Choroid plexus epithelial cell (primary cell): ENCODE measurements at regions not wholly inside any gene's neighbourhood (a gene's known extent, or its start where the extent isn't known, plus 50 kb on each side); places are given as distances from the start of the nearest gene placed in this dataset.

ENCODE experiments used
- DNase-seq: peaks from one replicate; pipeline ENCODE4 v3.0.0-alpha.2; 2010; ENCODE audit warnings: low read depth
- H3K4me3 ChIP-seq: 2 replicates; pipeline ENCODE4 v1.5.1; 2011; ENCODE audit warnings: low read depth, mild to moderate bottlenecking, control low read depth, low read length, moderate library complexity
- TF ChIP-seq, protein P1 (sequence below): conservative IDR thresholded peaks from 2 replicates; pipeline ENCODE4 v1.5.1; 2011; ENCODE audit warnings: low read depth, mild to moderate bottlenecking, control low read depth, inconsistent platforms, low read length, moderate library complexity

DNA sequence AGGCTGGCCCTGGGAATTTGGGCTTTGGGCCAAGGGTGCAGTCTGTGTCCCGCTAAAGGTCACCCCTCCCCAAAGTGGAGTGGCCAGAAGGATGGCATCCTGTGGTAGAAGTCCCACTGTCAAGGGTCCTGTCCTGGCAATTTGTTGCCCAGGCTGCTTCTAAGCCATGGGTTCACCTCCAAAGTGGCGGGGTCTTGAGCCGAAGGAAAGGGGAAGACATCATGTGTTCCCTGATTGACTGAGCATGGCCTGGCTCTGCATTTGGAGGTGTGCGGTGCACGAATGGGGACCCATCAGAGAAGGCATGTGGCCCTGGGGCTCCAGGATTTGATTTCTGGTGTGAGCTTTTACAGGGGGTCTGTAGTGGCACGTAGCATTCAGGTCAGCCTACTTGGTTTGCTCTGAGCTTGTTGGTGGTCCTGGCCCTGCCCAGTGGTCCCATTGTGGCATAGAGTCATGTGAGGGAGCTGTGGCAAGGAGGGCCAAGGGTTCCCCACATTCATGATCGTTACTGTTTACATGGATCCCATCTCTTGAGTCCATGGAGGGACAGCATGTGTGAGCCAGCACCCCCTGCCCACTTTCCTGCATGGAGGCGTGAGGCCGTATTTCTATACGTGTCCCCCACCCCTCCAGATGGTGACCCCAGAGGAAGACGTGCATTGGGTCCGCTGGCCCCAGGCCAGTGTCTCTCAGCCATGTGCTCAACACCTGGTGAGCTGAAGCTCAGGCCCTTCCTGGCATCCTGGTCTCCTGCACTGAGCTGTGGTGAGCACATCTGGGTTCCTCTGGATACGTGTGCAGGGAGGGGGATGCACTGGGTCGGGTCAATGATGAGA is 225.1 kb downstream of the SNRPN start:
- no peak for DNase-seq
- no peak overlapping the region for H3K4me3 ChIP-seq
- TF ChIP-seq, protein P1, sequence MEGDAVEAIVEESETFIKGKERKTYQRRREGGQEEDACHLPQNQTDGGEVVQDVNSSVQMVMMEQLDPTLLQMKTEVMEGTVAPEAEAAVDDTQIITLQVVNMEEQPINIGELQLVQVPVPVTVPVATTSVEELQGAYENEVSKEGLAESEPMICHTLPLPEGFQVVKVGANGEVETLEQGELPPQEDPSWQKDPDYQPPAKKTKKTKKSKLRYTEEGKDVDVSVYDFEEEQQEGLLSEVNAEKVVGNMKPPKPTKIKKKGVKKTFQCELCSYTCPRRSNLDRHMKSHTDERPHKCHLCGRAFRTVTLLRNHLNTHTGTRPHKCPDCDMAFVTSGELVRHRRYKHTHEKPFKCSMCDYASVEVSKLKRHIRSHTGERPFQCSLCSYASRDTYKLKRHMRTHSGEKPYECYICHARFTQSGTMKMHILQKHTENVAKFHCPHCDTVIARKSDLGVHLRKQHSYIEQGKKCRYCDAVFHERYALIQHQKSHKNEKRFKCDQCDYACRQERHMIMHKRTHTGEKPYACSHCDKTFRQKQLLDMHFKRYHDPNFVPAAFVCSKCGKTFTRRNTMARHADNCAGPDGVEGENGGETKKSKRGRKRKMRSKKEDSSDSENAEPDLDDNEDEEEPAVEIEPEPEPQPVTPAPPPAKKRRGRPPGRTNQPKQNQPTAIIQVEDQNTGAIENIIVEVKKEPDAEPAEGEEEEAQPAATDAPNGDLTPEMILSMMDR, result no peak

DNA sequence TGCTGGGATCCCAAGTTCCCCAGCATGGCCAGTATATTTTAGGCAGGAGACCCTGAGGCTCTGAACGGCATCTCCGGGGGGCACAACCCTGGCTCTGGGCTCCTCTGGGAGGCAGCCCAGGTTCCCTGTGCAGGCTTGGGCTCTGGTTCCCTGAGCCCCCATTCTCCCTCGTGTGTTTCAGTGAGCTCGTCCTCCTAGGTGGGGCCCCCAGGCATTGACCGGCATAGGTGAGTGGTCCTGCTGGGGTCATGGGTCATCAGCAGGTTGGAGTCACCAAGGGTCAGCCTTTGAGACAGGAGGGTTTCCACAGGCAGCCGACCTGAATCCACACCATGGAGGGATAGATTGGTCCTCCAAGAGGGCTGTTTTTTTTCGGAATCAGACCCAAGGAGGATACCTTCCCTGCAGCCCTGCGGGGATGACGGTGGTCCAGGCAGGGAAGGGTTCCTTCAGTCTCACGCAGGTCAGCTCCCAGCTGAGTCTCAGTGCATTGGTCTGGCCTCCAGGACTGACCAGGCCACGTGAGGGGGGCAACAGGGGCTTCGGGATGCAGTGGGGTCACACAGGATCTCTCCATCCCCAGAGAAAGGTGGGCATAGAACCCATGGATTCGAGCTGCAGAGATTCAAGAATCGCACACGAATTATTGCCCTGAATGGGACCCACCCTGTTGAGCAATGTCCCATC is 226.0 kb downstream of the SNRPN start:
- no peak overlapping the region for H3K4me3 ChIP-seq
- TF ChIP-seq, protein P1, result no peak
- no peak for DNase-seq

DNA sequence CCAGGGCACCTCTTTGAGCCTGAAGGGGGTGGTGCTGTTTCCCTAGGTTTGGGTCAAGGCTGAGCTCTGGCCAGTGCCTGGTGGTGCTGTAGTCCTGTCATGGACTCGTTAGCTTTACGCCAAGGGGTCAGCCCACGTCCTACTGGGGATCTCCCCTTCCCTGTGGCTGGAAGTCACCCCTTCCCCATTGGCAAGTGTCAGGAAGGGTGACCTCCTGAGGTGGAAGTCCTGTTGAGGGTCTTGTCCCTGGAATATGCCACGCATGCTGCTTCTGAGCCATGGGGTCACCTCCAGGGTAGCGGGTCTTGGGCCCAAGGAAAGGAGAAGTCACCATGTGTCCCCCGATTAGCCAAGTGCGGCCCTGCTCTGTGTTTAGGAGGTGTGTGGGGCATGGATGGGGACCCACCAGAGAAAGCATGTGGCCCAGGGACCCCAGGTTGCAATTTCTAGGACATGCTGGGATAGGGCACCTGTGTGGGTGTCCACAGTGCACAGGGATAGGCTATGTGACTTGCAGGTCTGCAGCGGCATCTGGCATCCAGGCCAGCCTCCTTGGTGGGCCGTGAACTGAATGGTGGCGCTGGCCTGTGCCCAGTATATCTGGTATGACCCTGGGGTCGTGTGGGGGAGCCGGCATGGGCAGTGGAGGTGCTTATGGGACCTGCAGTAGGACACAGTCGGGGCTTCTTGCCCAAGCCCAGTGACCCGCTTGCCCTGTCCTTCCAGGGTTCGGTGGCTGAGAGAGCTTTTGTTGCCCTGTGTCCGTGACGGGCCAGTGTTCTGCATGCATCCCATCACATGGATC is 226.7 kb downstream of the SNRPN start:
- no peak overlapping the region for H3K4me3 ChIP-seq
- no peak for DNase-seq
- TF ChIP-seq, protein P1, result no peak

DNA sequence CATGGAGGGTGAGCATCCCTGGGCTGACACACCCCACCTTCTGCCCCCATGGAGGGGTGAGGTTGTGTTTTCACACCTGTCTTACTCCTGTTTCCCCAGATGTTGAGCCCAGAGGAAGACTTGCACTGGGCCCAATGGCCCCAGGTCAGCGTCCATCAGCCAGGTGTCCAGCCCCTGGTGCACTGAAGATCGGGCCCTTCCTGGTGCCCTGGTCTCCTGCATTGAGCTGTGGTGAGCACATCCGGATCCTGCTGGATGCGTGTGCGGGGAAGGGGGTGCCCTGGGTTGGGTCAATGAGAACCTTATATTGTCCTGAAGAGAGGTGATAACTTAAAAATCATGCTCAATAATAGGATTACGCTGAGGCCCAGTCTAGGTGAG is 227.3 kb downstream of the SNRPN start:
- no peak overlapping the region for H3K4me3 ChIP-seq
- TF ChIP-seq, protein P1, result no peak
- no peak for DNase-seq

DNA sequence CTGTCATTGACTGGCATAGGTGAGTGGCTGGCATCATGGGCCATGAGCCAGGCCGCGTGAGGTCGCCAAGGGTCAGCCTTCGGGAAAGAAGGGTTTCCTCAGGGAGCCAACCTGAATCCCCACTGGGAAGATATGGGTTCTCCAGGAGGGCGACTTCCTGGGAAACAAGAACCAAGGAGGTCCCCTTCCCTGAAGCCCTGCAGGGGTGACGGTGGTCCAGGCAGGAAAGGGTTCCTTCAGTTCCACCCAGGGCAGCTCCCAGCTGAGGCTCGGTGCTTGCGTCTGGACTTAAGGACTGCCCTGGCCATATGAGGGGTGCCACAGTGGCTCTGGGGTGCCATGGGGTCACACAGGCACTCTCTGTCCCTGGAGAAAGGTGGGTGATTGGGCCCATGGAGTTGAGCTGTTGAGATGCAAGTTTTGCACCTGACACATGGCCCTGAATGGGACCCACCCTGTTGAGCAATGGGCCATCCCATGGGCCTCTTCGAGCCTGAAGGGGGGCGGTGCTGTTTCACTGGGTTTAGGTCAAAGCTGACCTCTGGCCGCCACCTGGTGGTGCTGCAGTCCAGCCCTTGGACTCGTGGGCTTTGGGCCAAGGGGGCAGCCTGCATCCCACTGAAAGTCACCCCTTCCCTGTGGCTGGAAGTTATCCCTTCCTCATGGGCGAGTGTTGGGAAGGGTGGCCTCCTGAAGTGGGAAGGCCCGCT is 228.1 kb downstream of the SNRPN start:
- DNase-seq, result no peak
- no peak overlapping the region for H3K4me3 ChIP-seq
- TF ChIP-seq, protein P1, result no peak

DNA sequence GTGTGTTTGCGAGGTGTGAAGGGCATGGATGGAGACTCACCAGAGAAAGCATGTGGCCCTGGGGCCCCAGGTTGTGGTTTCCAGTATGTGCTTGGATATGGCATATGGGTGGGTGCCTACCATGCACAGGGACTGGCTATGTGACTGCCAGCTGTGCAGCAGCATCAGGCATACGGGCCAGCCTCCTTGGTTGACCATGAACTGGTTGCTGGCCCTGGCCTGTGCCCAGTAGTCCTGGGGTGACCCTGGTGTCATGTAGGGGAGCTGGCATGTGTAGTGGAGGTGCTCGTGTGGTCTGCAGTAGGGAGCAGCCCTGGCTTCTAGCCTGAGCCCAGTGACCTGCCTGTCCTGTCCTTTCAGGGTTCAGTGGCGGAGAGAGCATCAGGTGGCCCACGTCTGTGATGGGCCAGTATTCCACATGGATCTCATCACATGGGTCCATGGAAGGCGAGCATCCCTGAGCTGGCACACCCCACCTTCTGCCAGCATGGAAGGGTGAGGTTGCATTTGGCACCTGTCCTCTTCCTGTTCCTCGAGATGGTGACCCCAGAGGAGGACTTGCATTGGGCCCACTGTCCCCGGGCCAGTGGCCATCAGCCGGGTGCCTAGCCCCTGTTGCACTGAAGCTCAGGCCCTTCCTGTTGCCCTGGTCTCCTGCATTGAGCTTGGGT is 228.9 kb downstream of the SNRPN start:
- no peak for DNase-seq
- no peak overlapping the region for H3K4me3 ChIP-seq
- TF ChIP-seq, protein P1, result no peak
